NT2/D1 (cell line): ENCODE measurements at regions not wholly inside any gene's neighbourhood (a gene's known extent, or its start where the extent isn't known, plus 50 kb on each side); places are given as distances from the start of the nearest gene placed in this dataset.

ENCODE experiments used
- SUZ12 ChIP-seq: IDR thresholded peaks from 2 replicates; pipeline ENCODE4 v1.6.1; 2011; ENCODE audit not compliant: insufficient read length, insufficient read depth; ENCODE audit errors: extremely low read depth
- YY1 ChIP-seq: IDR thresholded peaks from 2 replicates; pipeline ENCODE4 v1.6.1; 2011; ENCODE audit not compliant: insufficient read length, insufficient read depth
- ZNF274 ChIP-seq: IDR thresholded peaks from 2 replicates; pipeline ENCODE4 v1.6.1; 2011; ENCODE audit warnings: mild to moderate bottlenecking, low read depth, low read length

DNA sequence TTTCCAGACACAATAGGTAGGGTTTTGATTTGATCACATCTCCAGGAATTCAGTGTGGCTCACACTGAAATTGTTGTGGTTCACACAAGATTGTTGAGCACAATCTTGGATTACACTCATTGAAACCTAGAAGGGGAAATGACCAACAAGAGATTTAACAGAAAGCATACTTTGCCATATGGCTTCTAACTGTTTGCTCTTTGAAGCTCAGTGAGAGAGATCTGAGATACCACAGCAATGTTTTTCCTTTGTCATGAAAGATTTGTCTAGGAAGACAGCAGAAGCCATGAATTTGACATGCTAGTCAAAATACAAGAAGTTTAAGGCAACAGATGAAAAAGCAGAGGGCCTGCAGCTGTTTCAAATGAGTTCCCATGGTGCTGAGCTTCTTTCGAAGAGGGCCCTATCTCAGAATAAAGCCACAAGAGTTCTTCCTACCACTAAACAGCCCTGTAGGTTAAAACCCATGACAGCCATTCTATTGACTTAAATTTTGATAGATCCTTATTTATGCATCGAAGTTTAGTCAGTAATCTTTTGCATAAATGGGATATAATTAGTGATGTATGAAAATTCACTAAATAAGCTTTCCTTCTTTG, 650.4 kb downstream of the LTN1 start:
- TF ChIP-seq YY1 (no peak), ZNF274 (no peak), SUZ12 (no peak)
